ENCODE measurements at regions not wholly inside any gene's neighbourhood (a gene's known extent, or its start where the extent isn't known, plus 50 kb on each side); places are given as distances from the start of the nearest gene placed in this dataset.
A peak's percentile ranks its signal among the peaks of the same experiment; 100 is the strongest.

DNA sequence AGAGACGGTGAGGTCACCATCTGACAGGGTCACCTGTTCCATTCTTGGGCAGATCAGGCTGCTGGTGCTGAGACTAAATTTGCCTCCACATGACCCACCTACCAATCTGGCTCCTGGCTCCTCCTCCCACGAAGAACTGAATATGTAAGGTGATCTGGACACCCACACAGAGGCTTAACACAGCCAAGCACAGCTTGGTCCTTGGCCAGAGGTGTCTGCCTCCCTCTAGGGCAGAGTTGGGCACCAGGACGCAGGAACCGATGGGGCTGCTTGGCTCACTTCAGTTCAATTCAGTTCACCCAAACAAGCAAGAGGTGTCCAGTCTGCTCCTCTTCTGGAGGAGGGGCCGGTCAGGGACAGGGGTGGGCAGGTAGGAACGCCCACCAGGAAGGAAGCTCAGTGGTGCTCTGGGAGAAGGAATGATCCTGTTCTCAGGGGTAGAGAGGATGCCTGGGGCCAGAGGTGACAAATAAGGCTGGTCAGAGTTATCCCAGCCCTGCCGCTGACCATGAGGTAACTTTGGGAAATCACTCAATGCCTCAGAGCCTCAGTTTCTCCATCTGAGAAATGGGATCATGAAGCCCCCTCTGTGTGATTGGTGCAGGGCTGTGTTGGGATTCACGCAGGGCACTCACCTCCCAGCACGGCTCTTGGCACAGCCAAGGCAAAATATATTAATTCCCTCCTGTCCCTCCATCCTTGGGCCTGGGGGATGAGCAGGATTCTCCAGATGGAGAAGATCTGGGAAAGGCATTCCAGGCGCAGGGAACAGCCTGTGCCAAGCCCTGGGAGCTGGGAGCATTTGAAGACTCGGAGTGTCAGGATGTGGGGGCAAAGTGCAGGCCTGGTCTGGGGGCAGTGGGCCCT lies 284.5 kb downstream of the PTPRU start:
- DNase-seq, result no peak

DNA sequence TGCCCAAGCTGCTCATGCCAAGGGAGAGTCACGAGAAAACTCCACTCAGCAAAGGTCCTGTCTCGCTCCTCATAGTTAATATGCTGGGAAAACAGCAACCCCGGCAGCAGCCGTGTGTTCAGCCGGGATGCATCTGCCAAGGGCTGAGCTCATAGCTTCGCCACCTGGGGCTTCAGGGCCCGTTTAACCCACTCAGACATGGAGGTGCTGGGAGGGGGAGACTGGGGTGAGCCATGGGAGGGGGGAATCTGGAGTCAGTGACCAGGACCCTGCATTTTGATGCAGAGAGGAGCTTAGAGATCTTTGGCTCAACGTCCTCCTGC lies 283.4 kb downstream of the PTPRU start:
- no peak for DNase-seq

DNA sequence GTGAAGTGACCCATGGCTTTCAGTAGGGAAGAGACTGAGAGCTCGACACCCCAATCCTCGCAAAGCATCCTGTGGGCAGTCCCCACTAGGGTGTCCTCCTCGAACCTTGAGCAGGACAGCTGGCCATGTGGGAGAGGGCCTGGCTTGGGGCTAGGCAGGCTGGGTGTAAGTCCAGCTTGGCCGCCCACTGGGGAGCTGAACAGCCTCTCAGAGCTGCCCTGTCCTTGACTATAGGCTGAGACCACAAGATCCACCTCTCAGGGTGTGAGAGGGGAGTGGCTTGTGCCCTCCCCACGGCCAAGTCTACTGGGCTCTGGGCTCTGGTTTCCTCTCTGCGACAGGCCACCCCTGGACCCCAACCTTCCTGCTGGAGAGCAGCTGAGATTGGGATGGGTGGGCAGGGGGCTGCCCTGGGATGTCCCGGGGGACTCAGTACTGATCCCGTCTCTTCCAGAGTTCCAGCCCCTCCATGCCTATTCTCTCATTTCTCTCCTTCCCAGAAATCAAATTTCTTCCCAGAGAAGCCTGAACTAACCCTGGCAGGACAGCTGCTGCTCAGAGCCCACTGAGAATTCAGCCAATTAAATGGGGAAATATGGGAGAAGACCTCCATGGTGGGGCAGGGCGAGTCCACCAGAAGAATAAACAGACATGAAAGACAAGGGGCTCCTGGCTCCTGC lies 282.9 kb downstream of the PTPRU start:
- DNase-seq, result no peak

DNA sequence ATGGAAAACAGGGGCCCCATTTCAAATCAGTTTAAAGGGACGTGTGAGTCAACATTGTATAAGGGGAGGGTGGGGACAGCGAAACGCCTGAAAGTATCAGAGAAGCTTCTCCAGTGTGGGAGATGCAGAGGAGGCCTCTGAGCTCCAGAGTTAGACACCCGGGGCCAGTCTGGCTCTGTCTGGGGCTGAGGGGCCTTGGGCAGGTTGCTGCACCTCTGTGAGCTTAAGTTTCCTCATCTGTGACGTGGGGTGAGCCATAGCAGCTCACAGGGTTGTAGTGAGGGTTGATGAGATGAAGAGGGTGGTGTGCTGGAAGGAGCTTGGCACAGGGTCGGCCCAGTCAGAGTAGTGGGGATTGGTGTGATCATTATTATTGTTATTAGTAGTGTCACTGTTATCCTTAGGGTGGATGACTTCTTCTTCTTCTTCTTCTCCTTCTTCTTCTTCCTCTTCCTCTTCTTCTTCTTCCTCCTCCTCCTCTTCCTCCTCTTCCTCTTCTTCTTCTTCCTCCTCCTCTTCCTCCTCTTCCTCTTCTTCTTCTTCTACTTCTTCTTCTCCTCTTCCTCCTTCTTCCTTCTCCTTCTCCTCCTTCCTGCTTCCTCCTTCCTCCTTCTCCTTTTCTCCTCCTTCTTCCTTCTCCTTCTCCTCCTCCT lies 282.0 kb downstream of the PTPRU start:
- no peak for DNase-seq

DNA sequence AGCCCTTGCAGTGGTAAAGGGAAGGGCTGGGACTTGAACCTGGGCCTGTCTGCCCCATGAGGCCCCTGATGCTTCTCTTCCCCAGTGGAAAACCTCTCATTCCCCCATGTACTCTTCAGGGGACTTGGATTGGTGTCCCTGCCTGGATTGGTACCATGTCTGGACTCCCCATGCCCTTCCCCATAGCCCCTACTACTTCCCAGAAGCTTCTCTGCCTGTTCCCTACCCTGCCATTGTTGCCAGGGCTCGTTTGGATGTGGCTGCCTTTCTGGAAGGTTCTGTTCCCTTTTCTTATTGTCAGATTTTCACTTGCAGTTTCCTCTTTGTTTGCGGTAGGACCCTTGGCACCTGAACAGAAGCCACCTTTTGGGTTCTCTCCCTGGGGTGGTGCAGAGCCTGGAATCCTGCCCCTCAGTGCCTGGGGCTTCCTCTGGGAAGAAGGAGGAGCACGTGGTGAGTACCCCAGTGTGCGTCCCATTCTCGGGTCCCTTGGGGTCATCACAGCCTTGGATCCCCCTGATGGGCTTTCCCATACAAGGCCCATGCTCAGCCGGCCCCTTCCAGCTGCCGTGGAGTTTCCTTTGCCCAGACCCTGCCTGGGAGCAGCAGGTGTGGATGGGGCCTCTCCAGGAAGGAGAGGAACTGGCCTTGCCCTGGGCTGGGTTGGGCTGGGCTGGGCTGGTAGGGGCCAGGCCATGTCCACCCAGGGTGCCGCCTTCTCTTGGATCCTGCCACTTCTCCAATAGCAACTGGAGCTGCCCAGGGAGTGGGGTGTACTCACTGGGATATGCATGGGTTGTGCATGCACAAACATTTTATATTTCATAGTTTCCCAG lies 281.1 kb downstream of the PTPRU start:
- no peak for DNase-seq

DNA sequence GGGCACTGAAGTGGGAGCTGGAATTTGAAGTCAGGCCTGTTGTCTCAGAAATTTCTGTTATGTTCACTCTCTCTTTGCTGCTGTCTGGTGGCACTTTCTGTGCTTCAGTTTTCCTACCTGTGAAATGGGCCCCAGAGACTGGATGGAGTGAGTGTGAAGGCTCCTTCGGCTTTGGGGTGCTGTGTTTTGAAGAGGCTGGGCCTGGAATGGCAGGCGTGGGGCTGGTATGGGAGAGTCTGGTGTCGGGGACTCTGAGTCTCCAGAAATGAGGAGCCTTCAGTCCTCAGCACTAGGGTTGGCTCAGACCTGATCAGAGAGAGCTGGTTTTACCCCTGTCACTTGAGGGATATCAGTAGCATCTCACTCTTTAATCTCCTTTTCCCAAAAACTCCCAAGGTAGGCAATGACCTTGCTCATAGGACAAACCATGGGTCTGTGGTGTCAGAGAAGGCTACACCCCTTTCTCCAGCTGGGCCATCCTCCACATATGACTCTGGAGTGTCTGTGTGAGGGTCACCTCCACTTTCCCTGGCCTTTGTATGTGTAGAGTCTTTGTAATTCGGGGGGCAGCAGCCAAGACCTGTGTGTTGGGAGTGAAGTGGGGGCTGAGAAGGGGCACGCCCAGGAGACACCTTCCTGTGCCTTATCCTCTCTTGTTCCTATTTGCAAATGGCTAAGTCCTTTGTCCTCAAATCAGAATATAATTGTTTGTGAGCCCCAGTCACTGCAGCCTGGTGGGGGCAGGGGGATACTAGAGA lies 279.9 kb downstream of the PTPRU start:
- DNase-seq, result no peak

DNA sequence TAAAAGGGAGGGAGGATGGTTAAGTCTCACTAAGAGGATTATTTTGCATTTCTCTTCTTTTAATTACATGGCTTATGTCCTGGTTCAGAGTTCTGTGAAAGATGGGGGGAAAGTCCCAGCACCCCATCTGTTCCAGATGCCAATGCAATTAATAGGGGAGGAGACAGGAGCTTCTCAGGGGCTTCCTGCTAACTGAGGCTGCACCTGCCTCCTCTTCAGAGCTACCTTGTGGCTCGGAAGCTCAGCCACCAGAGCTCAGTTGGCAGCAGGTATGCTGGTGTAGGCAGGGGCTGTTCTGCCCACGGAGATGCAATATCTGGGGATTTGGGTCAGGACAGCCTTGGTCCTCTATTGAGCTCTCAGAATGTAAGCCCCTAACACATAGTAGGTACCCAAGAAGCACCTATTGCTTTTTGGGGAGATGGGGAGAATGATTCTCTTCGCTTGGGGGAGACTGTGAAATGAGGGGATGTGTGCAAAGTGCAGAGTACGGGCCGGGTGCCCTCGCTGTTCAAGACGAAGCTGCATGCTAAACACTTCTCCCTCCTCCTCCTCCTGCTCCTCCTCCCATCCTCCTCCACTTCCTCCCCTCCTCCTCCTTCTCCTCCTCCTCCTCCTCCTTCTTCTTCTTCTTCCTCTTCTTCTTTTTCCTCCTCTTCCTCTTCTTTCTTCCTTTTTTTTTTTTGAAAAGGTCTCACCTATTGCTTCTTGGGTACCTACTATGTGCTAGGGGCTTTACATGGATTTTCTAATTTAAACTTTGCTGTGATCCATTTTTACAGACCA lies 279.0 kb downstream of the PTPRU start:
- DNase-seq, result no peak

DNA sequence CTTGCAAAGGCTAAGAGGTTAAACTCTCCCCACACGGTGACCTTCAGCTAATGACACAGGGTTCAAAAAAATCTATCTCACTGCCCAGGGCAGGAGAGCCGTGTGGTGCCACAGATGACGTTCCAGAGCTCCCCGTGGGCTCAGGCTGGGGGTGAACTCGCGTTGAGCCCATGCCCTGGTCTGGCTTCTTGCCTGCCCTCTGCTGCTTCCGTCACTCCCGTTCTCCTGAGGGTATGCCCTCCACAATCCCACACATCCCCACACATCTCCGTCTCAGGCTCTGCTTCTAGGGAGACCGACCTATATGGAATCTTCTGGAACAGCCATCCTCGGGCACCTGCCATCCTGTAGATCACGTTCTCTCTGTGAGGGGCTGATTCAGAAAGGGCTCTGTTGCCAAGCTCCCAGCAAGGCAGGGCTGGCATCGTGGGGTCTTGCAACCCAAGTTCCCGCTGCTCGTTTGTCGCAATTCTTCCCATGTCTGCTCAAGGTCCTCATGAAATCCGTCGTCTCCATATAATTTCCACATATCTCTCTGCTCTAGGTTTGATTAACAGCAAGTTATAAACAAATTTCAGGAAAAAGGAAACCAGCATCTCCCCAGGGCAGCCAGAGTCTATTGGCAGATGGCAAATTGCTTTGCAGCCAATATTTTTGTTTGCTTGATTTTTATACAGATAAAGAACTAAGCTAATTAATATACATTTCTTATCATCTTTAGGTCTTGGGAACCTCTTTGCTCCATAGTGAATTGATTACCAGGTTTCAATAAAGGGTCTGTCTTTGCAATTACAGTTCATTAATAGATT lies 278.2 kb downstream of the PTPRU start:
- no peak for DNase-seq

DNA sequence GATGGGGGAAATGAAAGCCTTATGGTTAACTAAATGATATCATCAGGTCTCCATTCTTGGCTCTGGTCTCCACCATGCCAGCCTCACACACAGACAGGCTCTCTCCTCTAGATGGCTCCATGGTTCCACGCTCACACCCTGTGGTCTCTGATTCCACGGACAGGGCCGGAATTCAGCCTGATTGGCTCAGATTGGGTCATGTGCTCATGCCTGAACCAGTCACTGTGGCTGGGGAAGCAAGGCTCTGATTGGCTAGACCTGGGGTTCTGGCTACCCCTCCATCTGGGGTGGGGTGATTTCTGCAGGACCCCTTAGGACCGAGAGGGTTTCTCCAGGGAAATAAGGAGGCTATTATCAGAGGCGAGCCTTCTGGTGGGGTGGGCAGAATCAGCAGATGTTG lies 277.0 kb downstream of the PTPRU start:
- DNase-seq, result peak; percentile 58

DNA sequence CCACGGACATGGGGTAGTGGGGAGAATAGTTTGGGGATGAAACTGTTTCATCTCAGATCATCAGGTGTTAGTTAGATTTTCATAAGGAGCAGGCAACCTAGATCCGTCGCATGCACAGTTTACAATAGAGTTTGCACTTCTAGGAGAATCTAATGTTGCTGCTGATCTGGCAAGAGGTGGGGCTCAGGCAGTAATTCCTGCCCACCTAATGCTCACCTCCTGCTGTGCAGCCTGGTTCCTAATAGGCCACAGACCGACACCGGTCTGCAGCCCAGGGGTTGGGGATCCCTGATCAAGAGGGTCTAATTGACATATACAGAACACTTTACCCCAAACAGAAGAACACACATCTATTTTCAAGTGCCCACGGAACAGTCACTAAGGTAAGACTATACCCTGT lies 275.1 kb downstream of the PTPRU start:
- DNase-seq, result no peak

DNA sequence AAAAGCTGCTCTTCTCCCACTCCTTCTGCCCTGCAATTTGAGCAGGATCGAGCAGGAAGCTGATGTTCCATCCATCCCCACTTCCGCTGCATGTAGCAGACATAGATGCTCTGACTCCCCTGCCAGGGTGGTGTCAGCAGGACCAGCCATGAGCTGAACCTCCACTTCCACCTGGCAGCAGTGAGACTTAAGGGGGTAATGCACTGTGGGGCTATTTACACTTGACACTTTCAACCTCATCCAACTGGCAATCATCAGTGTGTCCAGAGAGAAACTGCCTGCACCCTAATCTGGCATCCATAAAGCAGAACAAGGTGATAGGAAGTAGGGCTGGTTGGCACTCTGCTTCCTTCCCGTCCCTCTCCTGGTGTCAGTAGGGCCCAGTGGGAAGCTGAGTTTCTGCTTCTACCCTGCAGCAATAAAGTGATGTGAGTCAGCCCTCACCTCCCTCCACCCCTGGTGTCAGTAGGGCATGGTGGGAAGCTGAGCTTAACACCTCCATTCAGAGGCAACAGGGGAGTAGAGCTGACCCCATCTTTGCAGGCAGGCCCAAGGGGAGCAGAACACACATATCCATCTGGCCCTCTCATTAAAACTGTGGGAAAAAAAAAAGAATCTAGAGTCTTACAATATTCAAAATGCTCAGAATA lies 272.3 kb downstream of the PTPRU start:
- no peak for DNase-seq

DNA sequence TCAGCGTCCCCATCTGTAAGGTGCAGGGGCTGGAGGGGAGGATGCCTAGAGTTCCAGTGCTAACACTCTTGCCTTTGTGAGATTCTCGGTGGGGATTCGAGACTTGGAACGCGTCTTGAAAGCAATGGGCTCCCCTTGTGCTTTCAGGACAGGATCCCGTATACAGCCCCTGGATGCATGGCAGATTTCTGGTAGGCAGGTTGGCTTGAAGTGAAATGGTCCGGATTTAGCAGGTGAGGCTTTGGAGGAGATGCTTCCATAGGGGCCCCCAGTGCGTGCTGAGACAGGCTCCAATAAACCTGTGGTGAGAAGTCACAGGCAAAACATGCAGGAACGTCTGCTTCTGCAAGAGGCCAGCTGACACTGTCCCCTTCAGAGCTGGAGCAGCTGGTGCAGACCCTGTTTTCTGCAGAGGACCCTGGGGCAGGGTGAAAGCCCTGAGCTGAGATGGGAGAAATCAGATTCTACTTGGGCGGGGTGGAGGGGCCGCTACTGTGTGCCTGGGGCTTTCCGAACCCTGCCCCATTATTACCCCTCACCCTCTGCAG lies 270.4 kb downstream of the PTPRU start:
- DNase-seq, result no peak

DNA sequence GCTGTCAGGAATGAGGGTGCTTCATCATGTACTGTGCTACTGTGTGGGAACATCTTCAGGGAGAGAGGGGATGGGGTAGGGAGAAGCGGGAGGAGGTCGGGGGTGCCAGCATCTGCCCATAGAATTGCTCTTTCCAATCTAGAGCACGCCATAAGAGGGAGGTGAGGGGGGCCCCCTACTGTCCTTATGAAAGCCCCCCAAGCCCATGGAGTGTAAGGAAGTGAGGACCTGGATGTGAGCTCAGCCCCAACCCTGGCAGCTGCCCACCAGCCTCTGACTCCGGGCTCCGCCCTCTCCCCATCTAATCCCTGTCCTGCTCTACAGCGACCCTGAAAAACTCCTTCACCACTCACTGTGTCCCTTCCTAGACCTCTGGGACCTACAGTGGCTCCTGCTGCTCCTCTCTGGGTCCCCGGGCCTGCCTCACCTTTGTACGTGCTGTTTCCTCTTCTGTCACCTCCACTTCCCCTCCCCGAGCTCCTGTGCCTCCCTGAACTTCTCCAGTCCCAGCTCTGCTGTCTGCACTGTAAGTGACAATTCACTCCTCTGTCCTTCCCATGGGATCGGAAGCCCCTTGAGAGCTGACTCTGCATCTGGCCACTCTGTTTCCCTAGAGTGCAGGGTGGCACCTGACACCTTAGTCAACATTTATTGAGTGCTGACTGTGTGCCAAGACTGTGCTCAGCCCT lies 269.4 kb downstream of the PTPRU start:
- no peak for DNase-seq

DNA sequence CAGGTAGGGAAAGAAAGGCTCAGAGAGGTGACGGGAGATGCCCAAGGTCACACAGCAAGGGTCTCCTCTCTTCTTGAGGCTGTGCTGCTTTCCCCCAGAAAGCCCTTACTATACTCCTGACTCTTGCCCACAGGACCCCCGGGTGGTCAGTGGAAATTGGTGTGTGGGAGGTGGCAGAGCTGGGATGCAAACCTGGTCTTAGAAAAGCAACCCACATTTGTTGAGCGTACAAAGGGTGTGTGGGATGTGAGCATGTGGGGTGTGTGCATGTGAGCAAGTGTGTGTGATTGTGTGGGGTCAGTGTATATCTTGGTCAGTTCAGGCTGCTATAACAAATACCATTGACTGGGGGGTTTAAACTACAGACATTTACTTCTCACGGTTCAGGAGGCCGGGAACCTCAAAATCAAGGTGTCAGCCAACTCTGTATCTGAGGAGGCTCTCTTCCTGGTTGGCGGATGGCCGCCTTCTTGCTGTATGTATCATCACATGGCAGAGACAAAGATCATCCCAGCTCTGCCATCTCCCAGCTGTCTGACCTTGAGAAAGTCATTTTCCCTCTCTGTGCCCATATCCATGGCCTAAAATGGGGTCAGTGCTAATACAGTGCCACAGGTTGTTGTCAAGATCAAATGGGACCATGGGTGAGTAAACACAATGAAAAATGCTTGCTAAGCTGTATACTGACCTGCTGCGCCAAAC lies 268.5 kb downstream of the PTPRU start:
- DNase-seq, result no peak

DNA sequence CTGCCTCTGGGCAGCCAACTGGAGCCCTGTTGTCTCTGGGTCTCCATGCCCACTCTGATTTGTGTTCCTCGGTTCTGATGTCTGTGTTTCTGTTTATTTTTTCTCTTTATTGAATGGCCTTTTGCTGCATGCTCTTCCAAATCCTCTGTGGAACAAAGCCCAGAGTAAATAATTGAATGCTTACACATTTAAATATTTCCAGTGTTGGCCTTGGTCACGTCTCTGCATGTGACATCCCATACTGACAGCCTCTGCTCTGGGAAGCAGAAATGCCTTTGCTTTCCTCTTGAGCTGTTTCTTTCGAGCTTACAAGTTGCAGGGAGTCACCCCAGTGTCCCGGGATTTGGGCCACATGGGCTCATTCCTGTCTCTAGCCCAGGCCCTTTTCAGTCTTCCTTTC lies 267.9 kb downstream of the PTPRU start:
- DNase-seq, result no peak

DNA sequence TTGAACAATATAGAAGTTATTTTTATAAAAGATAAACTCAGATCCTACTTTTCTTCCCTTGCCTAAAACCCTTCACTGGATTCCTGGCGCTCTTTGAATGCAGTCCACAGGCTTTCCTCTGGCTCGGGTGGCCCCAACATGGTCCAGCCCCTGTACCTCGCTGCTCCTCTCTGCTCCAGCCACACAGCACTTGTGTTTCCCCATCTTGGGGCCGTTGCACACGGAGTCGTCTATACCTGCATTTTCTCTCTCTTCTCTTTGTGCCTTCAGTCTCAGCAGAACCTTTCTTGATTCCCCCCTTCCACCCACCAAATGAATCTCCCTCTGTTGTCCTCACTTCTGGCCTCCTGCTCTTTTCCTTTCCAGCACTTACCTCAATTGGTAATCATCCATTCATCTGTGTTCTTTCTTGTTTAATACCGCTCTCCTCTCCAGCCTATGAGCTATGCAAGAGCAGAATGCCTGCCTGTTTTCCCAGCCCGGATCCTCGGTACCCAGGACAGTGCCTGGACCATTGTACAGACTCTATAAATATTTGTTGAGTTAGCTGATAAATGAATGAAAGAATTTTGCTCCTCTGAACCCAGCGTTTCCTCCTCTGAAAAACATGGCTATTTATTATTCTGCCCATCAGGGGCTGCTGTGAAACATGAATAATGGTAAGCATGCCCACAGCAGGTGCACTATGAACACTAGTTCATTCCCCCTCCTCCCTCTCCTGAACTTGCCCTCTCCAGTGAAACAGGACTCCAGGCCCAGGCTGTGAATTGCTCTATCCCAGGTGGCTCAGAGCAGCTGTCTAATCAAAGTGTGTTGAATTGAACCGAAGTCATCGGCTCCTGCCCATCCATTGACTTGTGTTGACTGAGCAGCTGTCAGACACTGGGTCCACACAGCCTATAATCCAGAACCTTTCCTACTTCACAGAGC lies 266.9 kb downstream of the PTPRU start:
- DNase-seq, result no peak

DNA sequence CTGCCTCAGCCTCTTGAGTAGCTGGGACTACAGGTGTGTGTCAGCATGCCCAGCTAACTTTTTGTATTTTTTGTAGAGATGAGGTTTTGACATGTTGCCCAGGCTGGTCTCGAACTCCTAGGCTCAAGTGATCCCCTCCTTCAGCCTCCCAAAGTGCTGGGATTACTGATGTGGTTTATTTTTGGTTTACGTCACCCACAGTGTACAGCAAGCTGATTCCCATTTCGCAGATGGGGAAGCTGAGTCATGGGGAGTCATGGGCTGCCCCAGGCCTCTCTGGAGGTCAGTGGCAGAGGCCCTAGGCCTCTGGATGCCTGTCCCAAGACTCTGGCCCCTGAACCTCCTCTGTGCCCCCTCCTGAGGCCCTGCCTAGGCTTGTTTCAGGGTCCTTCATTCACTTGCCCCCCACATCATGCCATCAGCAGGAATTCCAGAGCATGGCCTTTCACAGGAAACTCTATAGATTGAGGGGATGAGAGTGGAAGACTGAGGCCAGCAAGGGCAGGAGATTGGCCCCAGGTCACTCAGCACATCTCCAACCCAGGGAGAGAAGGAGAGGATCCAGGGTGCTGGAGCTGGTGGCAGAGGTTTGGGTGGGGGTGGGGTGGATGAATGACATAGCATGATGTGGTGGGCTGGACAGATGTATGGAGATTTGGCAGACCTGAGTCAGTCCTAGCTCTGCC lies 266.0 kb downstream of the PTPRU start:
- DNase-seq, result no peak
